ENCODE measurements at regions not wholly inside any gene's neighbourhood (a gene's known extent, or its start where the extent isn't known, plus 50 kb on each side); places are given as distances from the start of the nearest gene placed in this dataset.

DNA sequence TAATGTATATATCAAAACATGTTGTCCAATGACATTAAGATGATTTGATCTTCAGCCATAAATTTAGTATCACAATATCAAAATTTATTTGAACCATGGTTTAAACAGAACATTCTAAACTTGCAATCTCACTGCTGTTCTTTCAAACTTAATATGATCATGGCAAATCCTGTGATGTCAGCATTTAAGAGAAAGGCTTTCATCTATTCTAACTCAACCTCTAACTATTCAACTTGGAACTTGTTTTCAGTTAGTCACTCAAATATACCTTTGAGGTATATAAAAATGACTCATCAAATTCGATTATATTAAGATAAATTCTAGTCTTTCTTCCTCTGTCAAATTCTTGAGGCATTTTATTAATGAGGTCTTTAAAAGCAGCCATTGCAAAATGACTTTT lies 747.0 kb upstream of the FLRT2 start:
- Histone ChIP-seq H3K4me1 (replicated peaks) (no peaks in the 10 kb centered on the region), H3K27me3 (replicated peaks) (no peaks in the 10 kb centered on the region), H3K9me3 (replicated peaks) (no peaks in the 10 kb centered on the region; the same call in 1 of the 2 replicates), H3K4me3 (no peak overlapping the region), H3K27ac (no peak overlapping the region), H3K36me3 (no peaks in the 10 kb centered on the region)
- DNase-seq (ENCODE audit: low read depth in 1 of 2, low spot score in 2 of 2): no peak

DNA sequence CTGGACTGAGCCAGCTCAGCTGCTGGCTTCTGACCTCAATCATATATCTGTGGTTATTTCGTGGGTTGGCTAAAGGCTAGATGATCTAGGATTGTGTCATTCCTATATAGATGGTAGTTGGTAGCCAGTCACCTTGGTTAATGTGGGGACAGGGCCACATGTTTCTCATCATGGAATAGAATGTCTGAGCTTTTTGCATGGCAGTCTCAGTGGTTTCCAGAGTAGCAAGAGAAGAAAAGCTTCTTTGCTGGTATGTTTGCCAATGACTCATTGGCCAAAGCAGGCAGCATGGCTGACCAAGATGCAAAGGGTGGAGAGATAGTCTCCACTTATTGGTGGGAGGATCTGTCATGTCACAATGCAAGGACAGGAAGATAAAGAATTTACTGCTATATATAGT lies 746.4 kb upstream of the FLRT2 start:
- no peaks in the 10 kb centered on the region for H3K4me1 ChIP-seq (replicated peaks)
- H3K27me3 ChIP-seq (replicated peaks): no peaks in the 10 kb centered on the region
- no peaks in the 10 kb centered on the region; the same call in 1 of the 2 replicates for H3K9me3 ChIP-seq (replicated peaks)
- no peak overlapping the region for H3K27ac ChIP-seq
- no peak overlapping the region for H3K4me3 ChIP-seq
- no peaks in the 10 kb centered on the region for H3K36me3 ChIP-seq
- DNase-seq (ENCODE audit: low read depth in 1 of 2, low spot score in 2 of 2): no peak

DNA sequence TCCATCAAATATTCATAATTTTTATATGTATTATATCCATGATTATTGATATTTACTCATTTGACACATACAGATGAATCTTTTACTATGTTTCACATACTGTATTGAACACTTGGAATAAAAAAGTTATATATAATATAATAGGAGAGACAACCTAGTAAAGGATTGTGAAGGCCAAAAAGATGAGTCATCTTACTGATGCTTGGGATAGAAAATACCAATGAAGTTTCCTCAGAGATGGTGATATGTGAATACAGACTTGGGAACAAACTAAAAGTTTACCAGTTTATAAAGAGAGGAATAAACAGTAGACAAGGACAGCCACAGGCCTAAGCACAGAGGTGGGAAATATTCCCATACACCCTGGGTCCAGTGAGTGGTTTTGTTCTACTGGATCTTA lies 743.9 kb upstream of the FLRT2 start:
- Histone ChIP-seq H3K27me3 (replicated peaks) (no peaks in the 10 kb centered on the region), H3K27ac (no peak overlapping the region), H3K4me1 (replicated peaks) (no peaks in the 10 kb centered on the region), H3K9me3 (replicated peaks) (no peaks in the 10 kb centered on the region; the same call in 1 of the 2 replicates), H3K36me3 (no peaks in the 10 kb centered on the region), H3K4me3 (no peak overlapping the region)
- DNase-seq (ENCODE audit: low read depth in 1 of 2, low spot score in 2 of 2): no peak

DNA sequence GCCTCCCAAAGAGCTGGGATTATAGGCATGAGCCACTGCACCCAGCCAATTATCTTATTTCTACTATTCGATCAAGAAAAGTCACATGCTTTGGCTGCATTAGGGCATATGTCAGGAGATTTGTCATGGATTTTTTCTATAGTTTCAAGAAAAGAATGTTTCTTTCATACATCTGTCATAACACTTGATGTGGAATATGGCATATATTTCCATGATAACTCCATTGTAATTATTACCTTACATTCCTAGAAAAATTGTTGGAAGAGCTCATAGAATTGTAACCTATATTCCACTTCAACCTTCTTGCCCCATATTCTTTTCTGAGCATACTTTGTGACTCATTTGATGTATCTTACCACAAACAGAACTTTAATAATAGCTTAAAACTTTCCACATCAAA lies 740.9 kb upstream of the FLRT2 start:
- Histone ChIP-seq H3K27me3 (replicated peaks) (no peaks in the 10 kb centered on the region), H3K9me3 (replicated peaks) (no peaks in the 10 kb centered on the region), H3K4me1 (replicated peaks) (no peaks in the 10 kb centered on the region), H3K36me3 (no peaks in the 10 kb centered on the region), H3K4me3 (no peak overlapping the region), H3K27ac (no peak overlapping the region)
- no peak for DNase-seq (ENCODE audit: low read depth in 1 of 2, low spot score in 2 of 2)

DNA sequence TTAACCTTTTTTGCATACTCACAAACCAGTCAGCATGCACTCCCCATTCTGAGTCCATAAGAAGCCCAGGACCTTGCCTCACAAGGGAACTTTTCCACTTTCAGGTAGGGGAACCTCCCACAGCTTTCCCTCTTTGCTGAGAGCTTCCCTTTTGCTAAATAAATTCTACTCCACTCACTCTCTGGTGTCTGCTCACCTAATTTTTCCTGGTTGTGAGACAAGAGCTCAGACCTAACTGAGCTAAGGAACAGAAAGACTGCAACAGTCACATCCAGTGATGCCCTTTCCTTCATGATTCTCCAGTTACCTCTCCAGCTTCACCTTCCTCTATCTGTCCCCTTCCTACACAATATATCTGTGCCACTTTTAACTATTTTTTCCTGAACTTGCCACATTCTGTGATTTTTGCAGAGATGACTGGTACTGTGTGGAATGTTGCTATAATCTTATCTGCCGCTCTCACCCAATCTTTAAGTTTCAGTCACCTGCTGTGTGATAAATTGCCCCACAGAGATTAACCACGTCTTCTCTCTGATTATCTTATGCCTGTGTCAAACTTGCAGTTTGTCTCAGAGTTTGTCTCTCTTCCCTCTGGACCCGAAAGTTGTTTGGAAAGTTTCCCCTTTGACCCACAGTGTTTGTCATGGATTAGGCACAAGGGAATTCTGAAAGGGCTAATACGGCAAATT lies 737.1 kb upstream of the FLRT2 start:
- Histone ChIP-seq H3K4me1 (replicated peaks) (no peaks in the 10 kb centered on the region), H3K9me3 (replicated peaks) (no peaks in the 10 kb centered on the region), H3K36me3 (no peaks in the 10 kb centered on the region), H3K27me3 (replicated peaks) (no peaks in the 10 kb centered on the region), H3K4me3 (no peak overlapping the region), H3K27ac (no peak overlapping the region)
- DNase-seq (ENCODE audit: low read depth in 1 of 2, low spot score in 2 of 2): no peak

DNA sequence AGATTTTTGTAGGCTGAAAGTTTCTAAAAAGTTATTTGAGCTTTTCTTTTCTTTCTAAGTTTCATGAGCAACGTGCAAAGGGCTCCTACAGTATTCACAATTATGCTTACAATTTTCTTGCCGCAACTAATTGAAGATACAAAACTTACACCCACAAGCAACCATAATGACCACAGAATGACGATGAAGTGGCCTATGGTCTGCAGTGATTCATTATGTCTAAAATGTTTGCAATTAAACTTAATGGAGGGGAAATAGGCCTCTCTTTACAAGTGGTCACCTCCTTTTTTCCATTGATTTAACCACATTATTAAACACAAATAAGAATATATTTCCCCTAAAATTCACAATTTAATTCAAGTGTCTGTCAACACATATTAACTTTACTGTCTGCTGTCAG lies 732.6 kb upstream of the FLRT2 start:
- Histone ChIP-seq H3K36me3 (no peaks in the 10 kb centered on the region), H3K9me3 (replicated peaks) (no peaks in the 10 kb centered on the region), H3K27me3 (replicated peaks) (no peaks in the 10 kb centered on the region), H3K27ac (no peak overlapping the region), H3K4me3 (no peak overlapping the region), H3K4me1 (replicated peaks) (no peaks in the 10 kb centered on the region)
- DNase-seq (ENCODE audit: low read depth in 1 of 2, low spot score in 2 of 2): no peak

DNA sequence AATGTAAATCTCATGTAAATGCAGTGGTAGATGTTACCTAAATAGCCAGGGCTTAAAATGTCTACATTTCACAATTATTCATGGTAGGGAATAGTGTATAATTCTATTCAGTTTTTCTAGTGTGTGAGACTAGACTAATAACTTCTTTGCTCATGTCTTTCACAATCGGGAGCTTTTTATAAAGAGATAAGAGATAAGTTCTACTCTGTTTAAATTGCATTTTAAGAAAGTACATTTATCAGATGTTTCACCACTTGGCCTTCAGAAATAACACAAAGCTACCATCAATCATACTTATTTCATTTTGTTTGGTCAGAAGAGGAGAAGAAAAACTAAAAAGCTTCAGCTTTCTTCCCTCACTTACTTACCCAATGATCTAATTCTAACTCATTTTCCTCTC lies 725.5 kb upstream of the FLRT2 start:
- Histone ChIP-seq H3K9me3 (replicated peaks) (no peaks in the 10 kb centered on the region), H3K4me1 (replicated peaks) (no peaks in the 10 kb centered on the region), H3K27ac (no peak overlapping the region), H3K36me3 (no peaks in the 10 kb centered on the region), H3K27me3 (replicated peaks) (no peaks in the 10 kb centered on the region), H3K4me3 (no peak overlapping the region)
- no peak for DNase-seq (ENCODE audit: low read depth in 1 of 2, low spot score in 2 of 2)

DNA sequence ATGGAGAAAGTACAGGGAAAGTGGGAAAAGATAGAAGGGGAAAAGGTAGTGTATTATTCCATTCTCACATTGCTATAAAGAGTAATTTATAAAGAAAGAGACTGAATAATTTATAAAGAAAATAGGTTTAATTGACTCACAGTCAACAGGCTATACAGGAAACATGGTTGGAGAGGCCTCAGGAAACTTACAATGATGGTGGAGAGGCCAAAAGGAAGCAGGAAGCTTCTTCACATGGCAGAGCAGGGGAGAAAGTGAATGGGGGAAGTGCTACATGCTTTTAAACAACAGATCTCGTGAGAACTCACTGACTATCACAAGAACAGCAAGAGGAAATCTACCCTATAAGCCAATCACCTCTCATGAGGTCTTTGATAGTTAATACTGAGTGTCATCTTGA lies 725.0 kb upstream of the FLRT2 start:
- Histone ChIP-seq H3K27ac (no peak overlapping the region), H3K4me1 (replicated peaks) (no peaks in the 10 kb centered on the region), H3K27me3 (replicated peaks) (no peaks in the 10 kb centered on the region), H3K9me3 (replicated peaks) (no peaks in the 10 kb centered on the region), H3K4me3 (no peak overlapping the region), H3K36me3 (no peaks in the 10 kb centered on the region)
- no peak for DNase-seq (ENCODE audit: low read depth in 1 of 2, low spot score in 2 of 2)

DNA sequence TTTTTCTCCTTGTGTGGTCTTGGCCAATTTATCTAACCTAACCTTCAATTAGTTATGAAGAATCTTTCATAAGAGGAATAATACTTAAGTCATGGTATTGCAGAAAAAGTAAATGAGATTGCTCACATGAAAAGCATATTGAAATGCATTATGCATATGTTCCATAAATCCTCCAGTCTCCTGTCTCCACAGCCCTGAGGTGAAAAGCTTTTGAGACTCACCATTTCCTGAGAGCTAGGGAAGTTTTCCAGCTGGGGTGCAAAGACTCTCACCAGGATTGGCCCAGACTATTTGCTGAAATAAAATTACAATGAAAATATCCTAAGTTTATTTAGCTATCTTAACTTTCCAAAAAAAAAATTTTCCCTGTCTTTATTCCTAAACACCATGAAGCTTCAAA lies 723.8 kb upstream of the FLRT2 start:
- H3K9me3 ChIP-seq (replicated peaks): no peaks in the 10 kb centered on the region
- no peaks in the 10 kb centered on the region for H3K4me1 ChIP-seq (replicated peaks)
- DNase-seq (ENCODE audit: low read depth in 1 of 2, low spot score in 2 of 2): no peak
- no peak overlapping the region for H3K27ac ChIP-seq
- H3K4me3 ChIP-seq: no peak overlapping the region
- H3K27me3 ChIP-seq (replicated peaks): no peaks in the 10 kb centered on the region
- H3K36me3 ChIP-seq: no peaks in the 10 kb centered on the region

DNA sequence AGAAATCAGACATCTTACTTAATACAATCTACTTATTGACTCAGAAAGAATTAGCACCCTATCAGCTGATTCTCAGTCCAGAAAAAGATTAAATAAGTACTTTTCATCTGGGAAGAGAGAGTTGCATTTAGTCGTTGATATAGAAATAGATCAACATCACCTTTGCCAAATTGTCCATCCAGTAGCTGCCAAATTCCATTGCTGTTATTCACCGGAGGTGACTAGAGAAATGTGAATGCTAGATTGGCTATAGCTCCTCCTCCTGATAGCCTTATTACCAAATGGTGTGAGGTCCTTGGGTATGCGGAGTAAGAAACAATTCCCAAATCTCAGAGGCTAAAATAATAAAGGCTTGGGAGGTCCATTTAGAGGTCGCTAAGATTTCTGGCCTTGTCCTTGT lies 723.3 kb upstream of the FLRT2 start:
- Histone ChIP-seq H3K4me3 (no peak overlapping the region), H3K9me3 (replicated peaks) (no peaks in the 10 kb centered on the region), H3K27me3 (replicated peaks) (no peaks in the 10 kb centered on the region), H3K36me3 (no peaks in the 10 kb centered on the region), H3K27ac (no peak overlapping the region), H3K4me1 (replicated peaks) (no peaks in the 10 kb centered on the region)
- peak in 1 of 2 experiments; percentile 1 for DNase-seq (ENCODE audit: low read depth in 1 of 2, low spot score in 2 of 2)

DNA sequence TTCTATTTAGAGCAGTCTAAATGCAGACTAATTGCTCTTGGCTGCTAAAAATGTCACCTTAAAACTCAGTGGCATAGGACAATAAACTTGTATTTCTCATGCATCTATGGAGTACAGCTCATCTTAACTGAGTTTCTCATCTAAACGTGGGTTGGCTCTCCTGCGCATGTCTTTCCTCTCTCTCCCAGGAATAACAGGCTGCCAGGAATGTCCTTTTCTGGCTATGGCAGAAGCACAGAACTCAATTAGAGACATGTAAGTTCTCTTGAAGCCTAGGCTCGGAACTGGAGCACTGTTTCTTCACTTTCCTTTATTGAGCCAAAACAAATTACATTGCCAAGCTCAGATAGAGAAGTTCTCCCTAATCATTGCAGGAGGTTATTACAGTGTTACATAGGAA lies 722.3 kb upstream of the FLRT2 start:
- Histone ChIP-seq H3K4me1 (replicated peaks) (no peaks in the 10 kb centered on the region), H3K36me3 (no peaks in the 10 kb centered on the region), H3K9me3 (replicated peaks) (no peaks in the 10 kb centered on the region), H3K27me3 (replicated peaks) (no peaks in the 10 kb centered on the region), H3K27ac (no peak overlapping the region), H3K4me3 (no peak overlapping the region)
- DNase-seq (ENCODE audit: low read depth in 1 of 2, low spot score in 2 of 2): no peak

DNA sequence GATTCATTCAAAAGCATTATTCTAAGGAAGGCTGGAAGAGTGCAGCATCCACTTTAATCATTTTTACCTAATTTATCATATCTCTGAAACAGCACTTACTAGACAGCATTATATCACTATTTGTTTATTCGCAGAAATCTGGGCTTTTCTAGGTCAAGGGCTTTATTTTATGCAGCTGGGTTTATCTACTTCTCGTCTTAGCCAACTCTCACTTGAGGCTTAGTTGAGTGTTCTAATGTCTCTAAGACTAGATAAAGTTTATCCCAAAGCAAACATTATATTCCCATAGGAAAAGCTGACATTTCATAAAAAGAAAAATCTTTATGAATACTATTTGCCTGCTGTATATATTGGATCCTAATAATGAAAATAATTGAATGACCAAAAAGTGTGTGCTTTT lies 720.8 kb upstream of the FLRT2 start:
- no peaks in the 10 kb centered on the region for H3K36me3 ChIP-seq
- no peaks in the 10 kb centered on the region for H3K9me3 ChIP-seq (replicated peaks)
- no peak overlapping the region for H3K4me3 ChIP-seq
- no peak for DNase-seq (ENCODE audit: low read depth in 1 of 2, low spot score in 2 of 2)
- no peaks in the 10 kb centered on the region for H3K4me1 ChIP-seq (replicated peaks)
- no peaks in the 10 kb centered on the region for H3K27me3 ChIP-seq (replicated peaks)
- no peak overlapping the region for H3K27ac ChIP-seq

DNA sequence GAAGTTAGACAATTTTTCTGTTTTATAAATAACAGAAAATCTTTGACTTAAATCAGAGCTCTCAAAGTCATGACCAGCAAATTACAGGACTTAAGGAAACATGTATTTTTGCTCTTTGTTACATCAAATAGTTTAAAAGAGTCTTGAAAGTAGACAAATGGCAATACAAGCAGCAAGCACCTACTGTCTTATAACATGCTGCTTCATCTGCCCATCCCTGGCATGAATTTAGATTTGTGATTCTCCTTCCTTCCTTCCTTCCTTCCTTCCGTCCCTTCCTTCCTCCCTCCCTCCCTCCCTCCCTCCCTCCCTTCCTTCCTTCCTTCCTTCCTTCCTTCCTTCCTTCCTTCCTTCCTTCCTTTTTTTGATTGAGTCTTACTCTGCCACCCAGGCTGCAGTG lies 715.6 kb upstream of the FLRT2 start:
- H3K36me3 ChIP-seq: no peaks in the 10 kb centered on the region
- no peak for DNase-seq (ENCODE audit: low read depth in 1 of 2, low spot score in 2 of 2)

DNA sequence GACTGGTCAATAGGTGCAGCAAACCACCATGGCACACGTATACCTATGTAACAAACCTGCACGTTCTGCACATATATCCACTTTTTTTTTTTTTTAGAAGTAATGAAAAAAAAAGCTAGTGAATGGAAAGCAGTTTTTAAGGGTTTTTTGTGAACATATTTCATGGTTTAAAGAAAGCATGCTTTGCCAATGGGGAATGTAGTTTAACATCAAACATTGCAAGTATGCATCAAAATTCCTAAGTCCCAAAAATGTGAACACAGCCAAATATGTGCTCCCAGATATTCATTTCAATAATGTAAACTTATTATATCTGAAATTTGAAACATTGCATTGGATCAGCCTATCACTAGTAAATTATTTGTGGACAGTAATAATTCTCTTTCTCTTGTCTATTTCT lies 710.4 kb upstream of the FLRT2 start:
- H3K27me3 ChIP-seq (replicated peaks): no peaks in the 10 kb centered on the region

More for the DNA sequence above, 715.6 kb upstream of the FLRT2 start:
- no peaks in the 10 kb centered on the region for H3K27me3 ChIP-seq (replicated peaks)
- H3K4me3 ChIP-seq: no peak overlapping the region
- no peaks in the 10 kb centered on the region for H3K9me3 ChIP-seq (replicated peaks)
- no peak overlapping the region for H3K27ac ChIP-seq
- no peaks in the 10 kb centered on the region for H3K4me1 ChIP-seq (replicated peaks)

More for the DNA sequence above, 710.4 kb upstream of the FLRT2 start:
- Histone ChIP-seq H3K36me3 (no peaks in the 10 kb centered on the region), H3K4me3 (no peak overlapping the region), H3K27ac (no peak overlapping the region), H3K4me1 (replicated peaks) (no peaks in the 10 kb centered on the region), H3K9me3 (replicated peaks) (no peaks in the 10 kb centered on the region)
- no peak for DNase-seq (ENCODE audit: low read depth in 1 of 2, low spot score in 2 of 2)
